Omental fat pad (tissue), 3 donors: ENCODE measurements at regions not wholly inside any gene's neighbourhood (a gene's known extent, or its start where the extent isn't known, plus 50 kb on each side); places are given as distances from the start of the nearest gene placed in this dataset.
"Not testable (repeated sequence)": the region's sequence is repeated elsewhere in the genome, so short reads cannot be mapped to it uniquely, and the experiment has no call there.

Experiments used
- ATAC-seq: fragments of 150-250 bp; one replicate; pipeline ENCODE4 v1.9.1; 2016; ENCODE audit warnings: mild to moderate bottlenecking, moderate library complexity; ENCODE audit not compliant: low FRiP score
- DNase-seq: peaks from one replicate; pipeline ENCODE4 v3.0.0-alpha.2; 2019; ENCODE audit warnings: low spot score
- TF ChIP-seq, protein P1 (sequence below), 3 donors: fragments of 450-650 bp; IDR thresholded peaks; one replicate each; pipeline ENCODE4 v1.5.1; 2016 to 2017; ENCODE audit warnings: antibody characterized with exemption in 3 of 3, mild to moderate bottlenecking in 3 of 3, moderate library complexity in 2 of 3

DNA sequence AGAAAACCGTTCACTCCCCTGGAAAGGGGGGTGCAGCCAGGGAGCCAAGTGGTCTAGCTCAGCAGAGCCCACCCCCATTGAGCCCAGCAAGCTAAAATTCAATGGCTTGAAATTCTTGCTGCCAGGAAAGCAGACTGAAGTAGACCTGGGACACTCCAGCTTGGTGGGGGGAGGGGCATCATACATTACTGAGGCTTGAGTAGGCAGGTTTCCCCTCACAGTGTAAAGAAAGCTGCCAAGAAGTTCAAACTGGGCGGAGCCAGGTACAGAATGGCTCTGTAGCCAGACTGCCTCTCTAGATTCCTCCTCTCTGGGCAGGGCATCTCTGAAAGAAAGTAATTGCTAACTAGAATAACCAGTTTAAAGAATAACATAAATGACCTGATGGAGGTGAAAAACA lies 372.3 kb upstream of the F9 start:
- TF ChIP-seq, protein P1, sequence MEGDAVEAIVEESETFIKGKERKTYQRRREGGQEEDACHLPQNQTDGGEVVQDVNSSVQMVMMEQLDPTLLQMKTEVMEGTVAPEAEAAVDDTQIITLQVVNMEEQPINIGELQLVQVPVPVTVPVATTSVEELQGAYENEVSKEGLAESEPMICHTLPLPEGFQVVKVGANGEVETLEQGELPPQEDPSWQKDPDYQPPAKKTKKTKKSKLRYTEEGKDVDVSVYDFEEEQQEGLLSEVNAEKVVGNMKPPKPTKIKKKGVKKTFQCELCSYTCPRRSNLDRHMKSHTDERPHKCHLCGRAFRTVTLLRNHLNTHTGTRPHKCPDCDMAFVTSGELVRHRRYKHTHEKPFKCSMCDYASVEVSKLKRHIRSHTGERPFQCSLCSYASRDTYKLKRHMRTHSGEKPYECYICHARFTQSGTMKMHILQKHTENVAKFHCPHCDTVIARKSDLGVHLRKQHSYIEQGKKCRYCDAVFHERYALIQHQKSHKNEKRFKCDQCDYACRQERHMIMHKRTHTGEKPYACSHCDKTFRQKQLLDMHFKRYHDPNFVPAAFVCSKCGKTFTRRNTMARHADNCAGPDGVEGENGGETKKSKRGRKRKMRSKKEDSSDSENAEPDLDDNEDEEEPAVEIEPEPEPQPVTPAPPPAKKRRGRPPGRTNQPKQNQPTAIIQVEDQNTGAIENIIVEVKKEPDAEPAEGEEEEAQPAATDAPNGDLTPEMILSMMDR (IDR thresholded peaks at IDR 0.05): no peak
- no peak for ATAC-seq
- DNase-seq: no peak

GRCh38 chrX:139156356-139156755 lies 374.2 kb upstream of the F9 start:
- TF ChIP-seq, protein P1 (IDR thresholded peaks at IDR 0.05): no peak
- ATAC-seq (no peak), DNase-seq (no peak)

- ATAC-seq: not testable (repeated sequence)
Measured at GRCh38 chrX:139146625-139147024, 383.9 kb upstream of the F9 start.

GRCh38 chrX:139141370-139141769 lies 389.2 kb upstream of the F9 start:
- ATAC-seq (no peak), DNase-seq (no peak)
- TF ChIP-seq, protein P1 (IDR thresholded peaks at IDR 0.05): no peak

More at GRCh38 chrX:139146625-139147024, 383.9 kb upstream of the F9 start:
- DNase-seq: not testable (repeated sequence)

- DNase-seq: no peak
- TF ChIP-seq, protein P1 (IDR thresholded peaks at IDR 0.05): no peak
- no peak for ATAC-seq
Measured at GRCh38 chrX:139134316-139134715, 396.2 kb upstream of the F9 start.

GRCh38 chrX:139126493-139126892 lies 404.0 kb upstream of the F9 start:
- ATAC-seq: no peak
- TF ChIP-seq, protein P1 (IDR thresholded peaks at IDR 0.05): no peak
- DNase-seq: no peak

DNA sequence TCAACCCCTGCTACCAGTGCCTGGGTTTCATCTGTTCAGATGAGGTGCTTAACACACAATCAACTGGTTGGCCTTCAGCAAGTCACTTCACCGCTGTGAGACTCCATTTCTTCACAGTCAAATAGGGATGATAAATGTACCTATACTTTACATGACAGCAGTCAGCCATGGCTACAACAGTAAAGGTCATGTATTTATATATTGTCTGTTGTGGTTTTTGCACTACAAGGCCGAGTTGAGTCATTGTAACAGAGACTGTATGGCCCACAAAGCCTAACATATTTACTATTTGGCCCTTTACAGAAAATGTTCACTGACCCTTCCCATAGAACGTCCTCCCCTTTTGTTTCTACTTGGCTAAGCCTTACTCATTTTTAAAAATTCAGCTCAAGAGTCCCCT lies 404.6 kb upstream of the F9 start:
- TF ChIP-seq, protein P1 (IDR thresholded peaks at IDR 0.05): no peak
- DNase-seq: no peak
- no peak for ATAC-seq
